ENCODE measurements at regions not wholly inside any gene's neighbourhood (a gene's known extent, or its start where the extent isn't known, plus 50 kb on each side); places are given as distances from the start of the nearest gene placed in this dataset.

GRCh38 chr10:15455456-15455855 lies 84.4 kb upstream of the FAM171A1 start:
- ChIA-PET CTCF (no interaction called here), POLR2A (no interaction called here)

GRCh38 chr10:15453926-15454325 lies 82.8 kb upstream of the FAM171A1 start:
- CTCF ChIA-PET, result no interaction called here
- Histone ChIP-seq H3K4me3 (ENCODE audit: low read depth, low read length) (no peak overlapping the region), H3K27ac (ENCODE audit: low read depth, low read length) (no peak overlapping the region), H3K9me3 (ENCODE audit: control insufficient read depth, insufficient read depth, low read length) (peaks cover 3% of the 10 kb centered on the region; the same call in 1 of the 2 replicates), H3K27me3 (ENCODE audit: control insufficient read depth, insufficient read depth, low read length) (peaks cover 5% of the 10 kb centered on the region)
- POLR2A ChIA-PET, result no interaction called here
- no peak for DNase-seq (ENCODE audit: low read depth, low spot score)
- no peak for TF ChIP-seq CTCF (IDR thresholded peaks at IDR 0.05; ENCODE audit: low read depth, low read length)

More at GRCh38 chr10:15455456-15455855, 84.4 kb upstream of the FAM171A1 start:
- H3K9me3 ChIP-seq (ENCODE audit: control insufficient read depth, insufficient read depth, low read length), result peaks cover 3% of the 10 kb centered on the region; the same call in 1 of the 2 replicates
- H3K27me3 ChIP-seq (ENCODE audit: control insufficient read depth, insufficient read depth, low read length), result peaks cover 3% of the 10 kb centered on the region
- no peak for TF ChIP-seq CTCF (IDR thresholded peaks at IDR 0.05; ENCODE audit: low read depth, low read length)
- no peak overlapping the region for H3K4me3 ChIP-seq (ENCODE audit: low read depth, low read length)
- no peak for DNase-seq (ENCODE audit: low read depth, low spot score)
- H3K27ac ChIP-seq (ENCODE audit: low read depth, low read length), result no peak overlapping the region

GRCh38 chr10:15453457-15453856 lies 82.4 kb upstream of the FAM171A1 start:
- POLR2A ChIA-PET, result no interaction called here
- no peak overlapping the region for H3K4me3 ChIP-seq (ENCODE audit: low read depth, low read length)
- H3K9me3 ChIP-seq (ENCODE audit: control insufficient read depth, insufficient read depth, low read length), result peaks cover 3% of the 10 kb centered on the region; the same call in 1 of the 2 replicates
- no peak for DNase-seq (ENCODE audit: low read depth, low spot score)
- H3K27ac ChIP-seq (ENCODE audit: low read depth, low read length), result no peak overlapping the region
- TF ChIP-seq CTCF (IDR thresholded peaks at IDR 0.05; ENCODE audit: low read depth, low read length), result no peak
- peaks cover 5% of the 10 kb centered on the region for H3K27me3 ChIP-seq (ENCODE audit: control insufficient read depth, insufficient read depth, low read length)
- CTCF ChIA-PET, result no interaction called here

- Histone ChIP-seq H3K9me3 (ENCODE audit: control insufficient read depth, insufficient read depth, low read length) (peaks cover 3% of the 10 kb centered on the region; the same call in 1 of the 2 replicates), H3K27ac (ENCODE audit: low read depth, low read length) (no peak overlapping the region), H3K4me3 (ENCODE audit: low read depth, low read length) (no peak overlapping the region), H3K27me3 (ENCODE audit: control insufficient read depth, insufficient read depth, low read length) (peaks cover 3% of the 10 kb centered on the region)
- DNase-seq (ENCODE audit: low read depth, low spot score), result no peak
- ChIA-PET CTCF (no interaction called here), POLR2A (no interaction called here)
- no peak for TF ChIP-seq CTCF (IDR thresholded peaks at IDR 0.05; ENCODE audit: low read depth, low read length)
These were observed 81.5 kb upstream of the FAM171A1 start for GRCh38 chr10:15452545-15452944.

- Histone ChIP-seq H3K4me3 (ENCODE audit: low read depth, low read length) (no peak overlapping the region), H3K27ac (ENCODE audit: low read depth, low read length) (no peak overlapping the region), H3K27me3 (ENCODE audit: control insufficient read depth, insufficient read depth, low read length) (peaks cover 2% of the 10 kb centered on the region), H3K9me3 (ENCODE audit: control insufficient read depth, insufficient read depth, low read length) (no peaks in the 10 kb centered on the region)
- POLR2A ChIA-PET, result no interaction called here
- no peak for DNase-seq (ENCODE audit: low read depth, low spot score)
- CTCF ChIA-PET, result no interaction called here
- TF ChIP-seq CTCF (IDR thresholded peaks at IDR 0.05; ENCODE audit: low read depth, low read length), result no peak
These were observed 80.3 kb upstream of the FAM171A1 start for GRCh38 chr10:15451137-15452094.
